ENCODE measurements at regions not wholly inside any gene's neighbourhood (a gene's known extent, or its start where the extent isn't known, plus 50 kb on each side); places are given as distances from the start of the nearest gene placed in this dataset.

- no peak for DNase-seq (ENCODE audit: low read depth)
These were observed 891.5 kb upstream of the CELF2 start for GRCh38 chr10:10126218-10126617.

GRCh38 chr10:10128387-10128786 lies 889.3 kb upstream of the CELF2 start:
- DNase-seq (ENCODE audit: low read depth), result no peak

GRCh38 chr10:10130686-10131085 lies 887.0 kb upstream of the CELF2 start:
- DNase-seq (ENCODE audit: low read depth), result no peak

- no peak for DNase-seq (ENCODE audit: low read depth)
These were observed 885.7 kb upstream of the CELF2 start for GRCh38 chr10:10132009-10132408.

GRCh38 chr10:10133281-10133680 lies 884.4 kb upstream of the CELF2 start:
- DNase-seq (ENCODE audit: low read depth), result no peak

GRCh38 chr10:10138685-10139084 lies 879.0 kb upstream of the CELF2 start:
- no peak for DNase-seq (ENCODE audit: low read depth)

- DNase-seq (ENCODE audit: low read depth), result no peak
These were observed 875.8 kb upstream of the CELF2 start for GRCh38 chr10:10141782-10142382.

GRCh38 chr10:10146604-10147003 lies 871.1 kb upstream of the CELF2 start:
- DNase-seq (ENCODE audit: low read depth), result no peak

GRCh38 chr10:10149899-10150298 lies 867.8 kb upstream of the CELF2 start:
- DNase-seq (ENCODE audit: low read depth), result no peak

- DNase-seq (ENCODE audit: low read depth), result no peak
These were observed 860.6 kb upstream of the CELF2 start for GRCh38 chr10:10156917-10157600.

- no peak for DNase-seq (ENCODE audit: low read depth)
These were observed 856.8 kb upstream of the CELF2 start for GRCh38 chr10:10160821-10161312.

GRCh38 chr10:10164848-10165247 lies 852.8 kb upstream of the CELF2 start:
- no peak for DNase-seq (ENCODE audit: low read depth)

GRCh38 chr10:10165415-10165814 lies 852.3 kb upstream of the CELF2 start:
- no peak for DNase-seq (ENCODE audit: low read depth)

- DNase-seq (ENCODE audit: low read depth), result no peak
These were observed 839.2 kb upstream of the CELF2 start for GRCh38 chr10:10178476-10178875.

GRCh38 chr10:10193848-10194247 lies 823.8 kb upstream of the CELF2 start:
- no peak for DNase-seq (ENCODE audit: low read depth)

GRCh38 chr10:10196701-10197100 lies 821.0 kb upstream of the CELF2 start:
- no peak for DNase-seq (ENCODE audit: low read depth)

- DNase-seq (ENCODE audit: low read depth), result no peak
These were observed 820.2 kb upstream of the CELF2 start for GRCh38 chr10:10197423-10197822.

- no peak for DNase-seq (ENCODE audit: low read depth)
These were observed 819.3 kb upstream of the CELF2 start for GRCh38 chr10:10198363-10198762.

- DNase-seq (ENCODE audit: low read depth), result no peak
These were observed 813.3 kb upstream of the CELF2 start for GRCh38 chr10:10204415-10204814.

- DNase-seq (ENCODE audit: low read depth), result no peak
These were observed 811.8 kb upstream of the CELF2 start for GRCh38 chr10:10205906-10206305.

- no peak for DNase-seq (ENCODE audit: low read depth)
These were observed 810.1 kb upstream of the CELF2 start for GRCh38 chr10:10207538-10207937.

- DNase-seq (ENCODE audit: low read depth), result no peak
These were observed 809.5 kb upstream of the CELF2 start for GRCh38 chr10:10208196-10208595.

GRCh38 chr10:10209167-10209566 lies 808.5 kb upstream of the CELF2 start:
- no peak for DNase-seq (ENCODE audit: low read depth)

GRCh38 chr10:10211409-10211808 lies 806.3 kb upstream of the CELF2 start:
- no peak for DNase-seq (ENCODE audit: low read depth)

Data from activated gamma-delta T cell treated with anti-CD3 and anti-CD28 coated beads, Interleukin-2, amount 50 U/mL, for 16 hours (primary cell).